GM18858 (cell line): ENCODE measurements at regions not wholly inside any gene's neighbourhood (a gene's known extent, or its start where the extent isn't known, plus 50 kb on each side); places are given as distances from the start of the nearest gene placed in this dataset.
"Not testable (repeated sequence)": the region's sequence is repeated elsewhere in the genome, so short reads cannot be mapped to it uniquely, and the experiment has no call there.

ENCODE experiments used
- ATAC-seq: cut with Tn5 transposase; IDR thresholded peaks from one replicate; pipeline ENCODE4 v1.9.1; 2021; ENCODE audit not compliant: unreplicated experiment

DNA sequence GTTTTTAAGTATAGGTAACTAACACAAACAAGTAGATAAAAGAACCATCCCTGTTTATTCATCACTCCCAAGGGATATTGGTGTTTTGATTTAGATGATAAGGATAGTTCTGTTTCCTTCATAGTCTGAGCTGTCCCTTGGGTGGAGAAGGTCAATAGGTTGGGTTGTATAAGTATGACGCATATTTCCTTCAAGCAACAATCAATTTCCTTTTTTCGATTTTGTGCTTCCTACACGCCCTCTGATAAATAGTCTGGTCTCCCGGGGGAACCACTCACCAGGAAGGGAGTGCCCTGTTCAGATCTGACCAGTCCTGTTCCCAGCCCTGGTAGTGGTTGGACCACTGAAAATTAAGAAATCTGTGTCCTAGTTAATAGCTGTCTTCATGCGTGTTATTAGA is 378.8 kb upstream of the FAR2 start:
- no peak for ATAC-seq

DNA sequence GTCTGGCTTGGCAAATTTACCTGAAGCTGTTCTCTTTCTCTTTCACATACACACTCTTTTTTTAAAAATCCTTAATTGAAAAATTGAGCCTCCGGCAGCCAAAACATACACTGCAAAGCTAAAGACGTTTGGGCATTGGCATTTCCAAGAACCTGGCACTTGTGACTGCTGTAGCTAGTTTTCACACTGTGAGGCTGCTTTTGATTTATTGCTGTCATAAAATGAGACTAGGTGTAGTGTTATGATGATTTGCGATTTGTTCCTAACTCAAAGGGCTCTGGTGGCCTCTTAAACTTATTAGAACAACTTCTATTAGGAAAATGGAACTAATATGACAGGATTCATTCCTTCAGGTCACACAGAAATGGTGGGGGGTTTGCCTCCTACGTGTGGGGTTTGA is 377.1 kb upstream of the FAR2 start:
- ATAC-seq, result no peak

- no peak for ATAC-seq
Measured at GRCh38 chr12:28775556-28775955, 373.5 kb upstream of the FAR2 start.

DNA sequence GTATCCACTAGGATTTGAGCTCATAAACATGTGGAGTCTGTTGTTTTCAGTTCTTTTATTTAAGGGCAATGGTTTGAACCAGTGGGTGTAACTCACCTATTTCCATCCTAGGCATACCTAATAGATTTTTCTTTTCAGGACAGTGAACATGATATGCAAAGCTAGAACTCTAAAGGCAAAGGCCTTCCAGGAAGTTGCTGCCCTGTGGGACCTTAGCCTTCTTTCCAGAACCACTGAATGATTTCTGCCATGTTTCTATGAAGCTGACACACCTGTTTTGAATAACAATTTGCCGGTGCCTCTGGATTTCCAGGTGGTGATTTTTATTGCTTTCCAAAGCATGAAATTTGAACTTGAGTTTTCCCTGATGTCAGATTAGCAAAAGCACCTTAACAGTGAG is 372.9 kb upstream of the FAR2 start:
- ATAC-seq, result no peak

GRCh38 chr12:28776913-28777422 is 372.1 kb upstream of the FAR2 start:
- no peak for ATAC-seq

DNA sequence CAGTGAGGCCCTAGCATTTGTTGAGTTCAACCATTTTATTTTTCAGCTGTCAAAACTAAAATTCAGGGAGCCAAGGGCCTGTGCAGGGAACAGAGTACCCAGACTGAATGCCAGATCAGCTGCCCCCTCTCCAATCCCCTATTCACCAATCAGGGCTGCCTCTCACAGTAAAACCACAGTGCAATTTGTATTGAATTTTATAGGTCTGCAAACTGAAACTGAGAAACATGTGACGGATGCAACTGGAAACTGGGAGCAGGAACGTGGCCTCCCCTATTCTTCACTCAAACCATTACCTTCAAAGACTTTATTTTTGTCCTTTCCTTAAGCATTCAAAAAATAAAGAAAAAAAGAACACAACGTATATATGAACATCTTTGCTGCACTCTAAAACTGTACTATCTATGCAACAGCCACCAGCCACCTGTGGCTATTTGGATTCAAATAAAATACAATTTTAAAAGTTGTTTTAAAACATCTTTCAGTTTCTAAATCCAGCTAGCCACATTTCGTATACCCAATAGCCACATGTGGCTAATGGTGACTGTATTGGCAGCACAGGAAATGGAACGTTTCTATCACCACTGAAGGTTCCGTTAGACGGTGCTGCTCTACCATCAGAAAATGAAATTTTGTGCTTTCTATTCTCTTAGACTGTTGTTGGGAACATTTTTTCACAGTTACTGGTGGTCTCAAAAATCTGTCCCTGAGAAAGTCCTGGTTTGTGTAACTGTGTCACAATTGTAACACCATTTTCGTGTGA is 371.3 kb upstream of the FAR2 start:
- ATAC-seq, result no peak

DNA sequence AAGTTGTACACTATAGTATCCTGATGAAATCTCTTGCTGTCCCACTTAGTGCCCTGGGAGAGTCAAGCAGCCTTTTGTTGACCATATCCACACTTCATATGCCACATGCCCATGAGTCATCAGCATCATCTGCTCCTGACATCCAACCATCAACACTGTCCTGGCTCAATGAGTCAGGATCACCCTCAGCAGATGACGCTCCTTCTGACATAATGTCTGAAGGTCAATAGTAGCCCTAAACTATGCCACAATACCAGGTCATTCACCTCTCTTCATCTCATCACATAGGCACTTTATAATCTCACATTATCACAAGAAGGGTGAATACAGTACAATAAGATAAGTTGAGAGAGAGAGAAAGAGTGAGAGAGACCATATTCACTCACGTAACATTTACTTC is 369.0 kb upstream of the FAR2 start:
- no peak for ATAC-seq

- no peak for ATAC-seq
Measured at GRCh38 chr12:28780960-28781359, 368.1 kb upstream of the FAR2 start.

GRCh38 chr12:28781671-28782652 is 367.1 kb upstream of the FAR2 start:
- ATAC-seq, result no peak

DNA sequence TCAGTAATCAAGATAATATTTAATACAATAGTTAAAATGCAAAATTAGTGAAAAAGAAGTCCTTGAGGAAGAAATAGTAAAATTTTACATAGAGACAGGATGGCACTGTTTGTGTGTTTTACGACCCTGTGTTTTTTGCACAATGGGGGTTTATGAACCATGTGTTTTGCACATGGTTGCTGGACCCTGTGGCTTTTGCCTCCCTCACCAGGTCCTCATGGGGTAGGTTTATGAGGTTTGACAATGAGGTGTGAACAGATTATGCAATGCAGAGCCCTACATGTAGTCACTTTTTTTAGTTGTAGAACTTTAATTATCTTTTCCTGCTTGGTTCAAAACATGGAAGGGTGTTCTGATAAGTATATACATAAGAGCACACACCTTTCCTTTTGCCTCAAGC is 366.3 kb upstream of the FAR2 start:
- ATAC-seq, result no peak

DNA sequence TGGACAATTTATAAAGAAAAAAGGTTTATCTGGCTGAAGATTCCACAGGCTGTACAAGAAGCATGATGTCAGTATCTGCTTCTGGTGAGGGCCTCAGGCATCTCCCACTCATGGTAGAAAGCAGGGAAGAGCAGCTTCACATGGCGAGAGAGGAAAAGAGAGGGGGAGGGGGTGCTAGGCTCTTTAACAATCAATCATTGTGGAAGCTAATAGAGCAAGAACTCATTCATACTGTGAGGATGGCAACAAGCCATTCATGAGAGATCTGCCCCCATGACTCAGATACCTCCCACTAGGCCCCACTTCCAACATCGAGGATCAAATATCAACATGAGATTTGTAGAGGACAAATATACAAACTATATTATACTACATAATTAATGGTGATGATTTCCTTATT is 361.9 kb upstream of the FAR2 start:
- ATAC-seq, result no peak

DNA sequence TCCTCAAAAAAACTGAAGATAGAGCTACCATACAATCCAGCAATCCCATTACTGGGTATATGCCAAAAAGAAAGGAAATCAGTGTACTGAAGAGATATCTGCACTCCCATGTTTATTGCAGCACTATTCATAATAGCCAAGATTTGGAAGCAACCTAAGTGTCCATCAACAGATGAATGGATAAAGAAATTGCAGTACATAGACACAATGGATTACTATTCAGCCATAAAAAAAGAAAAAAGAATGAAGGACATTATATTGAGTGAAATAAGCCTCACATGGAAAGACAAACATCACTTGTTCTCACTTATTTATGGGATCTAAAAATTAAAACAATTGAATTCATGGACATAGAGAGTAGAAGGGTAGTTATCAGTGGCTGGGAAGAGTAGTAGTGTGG is 360.8 kb upstream of the FAR2 start:
- ATAC-seq, result not testable (repeated sequence)

- no peak for ATAC-seq
Measured at GRCh38 chr12:28793581-28794151, 355.4 kb upstream of the FAR2 start.

DNA sequence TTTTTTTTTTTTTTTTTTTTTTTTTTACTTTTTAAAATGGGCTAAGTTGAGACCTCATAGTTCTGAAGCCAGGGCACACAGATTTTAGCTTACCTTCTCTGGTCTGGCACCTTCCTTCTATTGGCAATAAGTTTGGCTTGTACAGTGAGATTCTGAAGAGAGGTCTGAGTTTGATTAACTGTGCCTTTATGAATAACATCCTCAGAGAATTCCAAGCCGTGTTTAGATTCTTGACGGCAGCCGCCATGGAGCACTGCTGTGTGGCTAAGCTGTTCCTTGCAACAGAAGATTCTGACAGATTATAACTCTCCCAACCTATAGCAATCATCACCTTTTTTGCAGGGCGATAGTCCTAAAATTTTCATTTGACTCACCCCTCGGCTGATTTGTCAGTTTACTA is 354.9 kb upstream of the FAR2 start:
- ATAC-seq, result no peak

- ATAC-seq, result no peak
Measured at GRCh38 chr12:28794786-28795185, 354.3 kb upstream of the FAR2 start.

GRCh38 chr12:28795311-28795710 is 353.8 kb upstream of the FAR2 start:
- ATAC-seq, result no peak

DNA sequence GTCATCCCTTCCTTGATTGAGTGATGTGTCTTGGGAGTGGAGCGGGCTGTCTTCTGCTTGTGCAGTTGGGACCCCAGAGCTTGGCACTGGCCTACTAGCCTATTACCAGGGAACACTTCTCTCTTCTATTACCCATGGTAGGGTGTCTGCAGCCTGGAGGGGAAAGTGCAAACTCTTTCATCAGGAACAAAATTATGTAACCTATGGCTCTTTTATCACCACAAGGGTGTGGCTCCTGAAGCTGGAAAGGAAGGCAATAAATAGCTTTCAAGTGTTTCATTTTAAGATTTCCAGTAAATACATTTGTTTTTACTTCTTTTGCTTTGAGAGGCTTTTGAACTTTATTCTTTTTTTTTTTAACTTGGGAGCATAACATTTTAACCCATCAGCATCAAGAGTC is 349.7 kb upstream of the FAR2 start:
- ATAC-seq, result no peak

DNA sequence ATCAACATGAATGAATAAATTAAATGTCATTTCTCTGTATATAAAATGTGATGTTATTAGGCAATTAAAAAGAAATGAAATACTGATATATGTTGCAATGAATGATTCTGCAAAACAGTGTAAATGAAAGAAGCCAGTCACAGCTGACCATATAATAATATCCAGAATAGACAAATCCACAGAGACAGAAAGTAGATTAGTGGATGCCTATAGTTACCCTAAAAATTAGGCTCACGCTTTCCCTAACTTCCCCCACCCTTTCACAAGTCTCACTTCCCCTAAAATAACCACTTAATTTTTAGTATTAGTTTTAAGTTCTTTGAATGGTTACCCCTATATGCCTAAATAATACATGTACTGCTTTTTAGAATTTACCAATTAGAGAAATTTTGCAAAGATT is 348.9 kb upstream of the FAR2 start:
- ATAC-seq, result peak; percentile 80

GRCh38 chr12:28802706-28803438 is 346.2 kb upstream of the FAR2 start:
- no peak for ATAC-seq

DNA sequence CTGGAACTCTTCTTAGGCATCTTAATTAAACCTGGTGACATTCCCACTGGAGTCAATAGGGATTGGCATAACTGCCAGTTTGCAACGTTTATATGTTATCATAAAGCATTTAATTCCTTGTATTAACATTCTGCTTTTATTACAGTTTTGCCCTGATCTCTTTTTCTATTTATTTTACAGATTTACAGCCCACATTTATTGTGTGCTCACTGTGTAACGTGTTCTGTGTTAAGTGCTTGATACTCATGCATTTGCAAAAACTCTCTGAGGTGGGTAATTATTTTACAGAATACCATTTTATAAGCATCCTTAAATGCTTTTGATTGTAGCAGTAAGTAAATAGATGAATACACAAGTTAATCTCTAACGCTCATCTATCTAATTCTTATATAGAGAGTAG is 341.5 kb upstream of the FAR2 start:
- ATAC-seq, result no peak

DNA sequence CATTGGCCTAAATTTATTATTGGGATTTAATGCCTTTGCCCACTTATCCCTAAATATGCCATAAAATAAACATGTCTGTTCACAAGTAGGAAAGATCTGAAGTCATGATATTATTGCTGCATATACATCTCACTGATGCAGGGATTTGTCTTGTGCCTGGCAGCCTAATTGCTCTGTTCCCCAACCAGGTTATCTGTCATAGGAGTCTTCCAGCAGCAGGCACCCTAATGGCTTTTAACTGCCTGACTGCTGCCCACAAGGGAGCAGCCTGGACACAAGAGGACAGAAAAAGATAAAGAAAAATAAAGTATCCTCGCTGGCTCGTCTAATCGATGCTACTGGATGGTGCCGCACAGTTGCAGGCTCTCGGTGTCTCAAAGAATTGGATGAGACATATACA is 337.6 kb upstream of the FAR2 start:
- no peak for ATAC-seq
